CD4-positive, CD25-positive, alpha-beta regulatory T cell (primary cell): ENCODE measurements at regions not wholly inside any gene's neighbourhood (a gene's known extent, or its start where the extent isn't known, plus 50 kb on each side); places are given as distances from the start of the nearest gene placed in this dataset.
"Not testable (repeated sequence)": the region's sequence is repeated elsewhere in the genome, so short reads cannot be mapped to it uniquely, and the experiment has no call there.

ENCODE experiments used
- ATAC-seq, 2 donors: fragments of 150-1000 bp; cut with Tn5 transposase; one replicate each; pipeline ENCODE4 v1.10.0; 2021; ENCODE audit warnings: low read depth in 2 of 2, moderate number of reproducible peaks in 2 of 2, moderate library complexity in 1 of 2
- DNase-seq, 3 donors: peaks; one replicate each; pipeline versions ENCODE4 v3.0.0 to v3.0.0-alpha.2; 2012 to 2022; ENCODE audit warnings: mixed read lengths in 1 of 3
- H3K27ac ChIP-seq: one replicate; pipeline ENCODE4 v1.7.0; 2013; ENCODE audit warnings: mild to moderate bottlenecking, low read length; ENCODE audit not compliant: insufficient read depth, poor library complexity, severe bottlenecking
- H3K27me3 ChIP-seq: one replicate; pipeline ENCODE4 v1.7.0; 2013; ENCODE audit warnings: low read length; ENCODE audit not compliant: control insufficient read depth, insufficient read depth
- H3K36me3 ChIP-seq: one replicate; pipeline ENCODE4 v1.7.0; 2013; ENCODE audit warnings: mild to moderate bottlenecking, low read length, moderate library complexity; ENCODE audit not compliant: control insufficient read depth, insufficient read depth
- H3K4me1 ChIP-seq: 2 replicates; pipeline ENCODE4 v1.7.0; 2013; ENCODE audit warnings: mild to moderate bottlenecking, low read length; ENCODE audit not compliant: insufficient read depth, control insufficient read depth, poor library complexity, severe bottlenecking
- H3K4me3 ChIP-seq: one replicate; pipeline ENCODE4 v1.7.0; 2013; ENCODE audit warnings: low read depth, mild to moderate bottlenecking, low read length, moderate library complexity
- H3K9me3 ChIP-seq, 2 experiments: 1 replicate in 1 of 2; 2 replicates in 1 of 2; pipeline ENCODE4 v1.7.0; 2013; ENCODE audit warnings: low read length in 2 of 2, mild to moderate bottlenecking in 1 of 2, moderate library complexity in 1 of 2; ENCODE audit not compliant: control insufficient read depth in 2 of 2
- H3K27ac Mint-ChIP-seq, 3 donors: one replicate each; pipeline ENCODE4 v1.8.0; 2020 to 2022; ENCODE audit warnings: mild to moderate bottlenecking in 3 of 3, mixed read lengths in 3 of 3, moderate library complexity in 2 of 3
- H3K27me3 Mint-ChIP-seq: one replicate; pipeline ENCODE4 v1.8.0; 2022; ENCODE audit warnings: mild to moderate bottlenecking, mixed read lengths
- H3K36me3 Mint-ChIP-seq: one replicate; pipeline ENCODE4 v1.8.0; 2020; ENCODE audit warnings: mixed read lengths
- H3K4me1 Mint-ChIP-seq, 4 donors: one replicate each; pipeline ENCODE4 v1.8.0; 2020 to 2022; ENCODE audit warnings: mixed read lengths in 4 of 4, mild to moderate bottlenecking in 1 of 4
- H3K4me3 Mint-ChIP-seq, 4 donors: one replicate each; pipeline ENCODE4 v1.8.0; 2020 to 2022; ENCODE audit warnings: mild to moderate bottlenecking in 4 of 4, mixed read lengths in 4 of 4, moderate library complexity in 3 of 4
- H3K9me3 Mint-ChIP-seq, 7 donors: one replicate each; pipeline ENCODE4 v1.8.0; 2020 to 2022; ENCODE audit warnings: mixed read lengths in 7 of 7, mild to moderate bottlenecking in 3 of 7, moderate library complexity in 2 of 7

DNA sequence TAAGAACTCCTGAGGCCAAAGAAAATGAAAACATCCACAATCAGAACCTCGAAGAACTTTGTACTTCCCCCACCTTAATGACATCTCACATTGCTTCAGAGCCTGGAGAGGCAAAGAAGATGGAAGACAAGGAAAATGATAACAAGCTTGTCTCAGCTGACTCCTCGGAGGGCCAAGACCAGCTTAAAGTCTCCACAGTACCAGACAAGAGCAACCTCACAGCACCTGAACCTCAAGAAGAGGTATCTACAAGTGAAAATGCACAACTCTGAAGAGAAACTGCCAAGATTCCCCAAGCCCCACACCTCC, 97.5 kb downstream of the HNRNPD start:
- H3K27me3 ChIP-seq = no peaks in the 10 kb centered on the region
- peaks cover 17% of the 10 kb centered on the region for H3K27me3 Mint-ChIP-seq
- H3K9me3 ChIP-seq = no peaks in the 10 kb centered on the region
- H3K36me3 ChIP-seq = no peaks in the 10 kb centered on the region
- ATAC-seq = no peak
- H3K4me3 Mint-ChIP-seq = no peak overlapping the region
- no peaks in the 10 kb centered on the region for H3K4me1 ChIP-seq
- H3K4me3 ChIP-seq = no peak overlapping the region
- no peak overlapping the region for H3K27ac ChIP-seq
- DNase-seq = no peak
- H3K36me3 Mint-ChIP-seq = no peaks in the 10 kb centered on the region
- no peak overlapping the region for H3K27ac Mint-ChIP-seq
- H3K9me3 Mint-ChIP-seq = peaks cover 0 to 5% (median 0%) of the 10 kb centered on the region in 7 donors
- peaks cover 0 to 3% (median 0%) of the 10 kb centered on the region in 4 donors for H3K4me1 Mint-ChIP-seq

DNA sequence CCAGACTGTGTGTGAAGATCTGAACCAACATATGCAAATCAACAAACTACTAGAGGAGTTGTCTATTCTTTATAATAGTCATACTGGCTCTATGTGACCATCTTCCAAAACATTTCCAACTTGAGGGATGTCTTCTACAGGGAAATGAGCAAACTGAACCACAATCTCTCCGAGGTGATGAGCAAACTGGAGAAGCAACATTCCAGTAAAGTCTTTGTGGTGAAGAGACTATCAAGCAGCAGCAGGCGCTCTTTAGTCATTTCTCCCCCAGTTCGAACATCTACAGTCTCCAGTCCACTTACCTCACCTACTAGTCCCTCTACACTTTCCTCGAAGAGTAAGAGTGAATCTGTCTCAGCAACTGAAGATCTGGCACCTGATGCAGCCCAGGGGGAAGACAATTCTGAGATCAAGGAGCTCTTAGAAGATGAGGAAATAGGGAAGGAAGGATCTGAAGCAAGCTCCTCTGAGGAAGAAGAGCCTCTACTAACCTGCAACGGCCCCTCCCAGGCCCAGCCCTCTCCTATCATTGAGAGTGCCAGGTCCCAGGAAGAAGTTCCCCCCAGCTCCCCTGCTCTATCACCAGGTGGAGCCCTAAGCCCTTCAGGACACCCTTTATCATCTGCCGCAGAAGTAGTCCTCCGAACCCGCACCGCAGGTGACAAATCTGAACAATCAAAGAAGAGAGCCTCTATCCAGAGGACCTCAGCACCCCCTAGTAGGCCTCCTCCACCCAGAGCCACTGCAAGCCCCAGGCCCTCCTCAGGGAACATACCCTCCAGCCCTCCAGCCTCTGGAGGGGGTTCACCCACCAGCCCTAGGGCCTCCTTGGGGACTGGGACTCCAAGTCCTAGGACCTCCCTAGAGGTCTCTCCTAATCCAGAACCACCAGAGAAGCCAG, 98.1 kb downstream of the HNRNPD start:
- H3K4me1 Mint-ChIP-seq = peaks cover 0 to 3% (median 0%) of the 10 kb centered on the region in 4 donors
- H3K36me3 Mint-ChIP-seq = no peaks in the 10 kb centered on the region
- ATAC-seq (no peak), DNase-seq (no peak)
- no peaks in the 10 kb centered on the region for H3K36me3 ChIP-seq
- H3K4me3 Mint-ChIP-seq = no peak overlapping the region
- H3K9me3 Mint-ChIP-seq = peaks cover 0 to 5% (median 0%) of the 10 kb centered on the region in 7 donors
- no peaks in the 10 kb centered on the region for H3K27me3 ChIP-seq
- H3K27ac ChIP-seq = no peak overlapping the region
- H3K9me3 ChIP-seq = no peaks in the 10 kb centered on the region
- peaks cover 17% of the 10 kb centered on the region for H3K27me3 Mint-ChIP-seq
- H3K4me1 ChIP-seq = no peaks in the 10 kb centered on the region
- H3K4me3 ChIP-seq = no peak overlapping the region
- no peak overlapping the region for H3K27ac Mint-ChIP-seq

GRCh38 chr4:82274700-82275099, 99.1 kb downstream of the HNRNPD start:
- H3K9me3 ChIP-seq, DNase-seq, H3K27ac Mint-ChIP-seq, H3K4me3 ChIP-seq, H3K9me3 Mint-ChIP-seq, H3K36me3 Mint-ChIP-seq, H3K36me3 ChIP-seq, H3K4me1 ChIP-seq, H3K27ac ChIP-seq, H3K4me3 Mint-ChIP-seq, H3K27me3 ChIP-seq, H3K4me1 Mint-ChIP-seq, ATAC-seq: not testable (repeated sequence)
- peaks cover 17% of the 10 kb centered on the region for H3K27me3 Mint-ChIP-seq

- not testable (repeated sequence) for H3K9me3 ChIP-seq, H3K4me1 ChIP-seq, H3K4me3 Mint-ChIP-seq, H3K36me3 Mint-ChIP-seq, H3K36me3 ChIP-seq, H3K4me1 Mint-ChIP-seq, H3K27ac Mint-ChIP-seq, H3K27ac ChIP-seq, H3K9me3 Mint-ChIP-seq, DNase-seq, H3K27me3 ChIP-seq, H3K4me3 ChIP-seq, ATAC-seq
- peaks cover 23% of the 10 kb centered on the region for H3K27me3 Mint-ChIP-seq
Measured at GRCh38 chr4:82272523-82272922, 101.3 kb downstream of the HNRNPD start.

- not testable (repeated sequence) for H3K27me3 ChIP-seq, H3K27ac Mint-ChIP-seq, H3K4me3 Mint-ChIP-seq, ATAC-seq, DNase-seq, H3K36me3 ChIP-seq, H3K4me1 Mint-ChIP-seq, H3K4me1 ChIP-seq, H3K4me3 ChIP-seq, H3K9me3 Mint-ChIP-seq, H3K27ac ChIP-seq, H3K9me3 ChIP-seq, H3K36me3 Mint-ChIP-seq
- peaks cover 22% of the 10 kb centered on the region for H3K27me3 Mint-ChIP-seq
Measured at GRCh38 chr4:82271915-82272480, 101.8 kb downstream of the HNRNPD start.

GRCh38 chr4:82268826-82269193, 105.0 kb downstream of the HNRNPD start:
- no peaks in the 10 kb centered on the region for H3K4me1 ChIP-seq
- no peak overlapping the region for H3K27ac Mint-ChIP-seq
- no peak overlapping the region for H3K27ac ChIP-seq
- H3K4me1 Mint-ChIP-seq = peaks cover 0 to 9% (median 4%) of the 10 kb centered on the region in 4 donors
- H3K4me3 ChIP-seq = no peak overlapping the region
- H3K9me3 Mint-ChIP-seq = peaks cover 0 to 2% (median 0%) of the 10 kb centered on the region in 7 donors
- DNase-seq (no peak), ATAC-seq (no peak)
- H3K27me3 ChIP-seq = peaks cover 2% of the 10 kb centered on the region
- no peak overlapping the region for H3K4me3 Mint-ChIP-seq
- peaks cover 14% of the 10 kb centered on the region for H3K27me3 Mint-ChIP-seq
- H3K36me3 Mint-ChIP-seq = no peaks in the 10 kb centered on the region
- H3K9me3 ChIP-seq = no peaks in the 10 kb centered on the region
- H3K36me3 ChIP-seq = no peaks in the 10 kb centered on the region

DNA sequence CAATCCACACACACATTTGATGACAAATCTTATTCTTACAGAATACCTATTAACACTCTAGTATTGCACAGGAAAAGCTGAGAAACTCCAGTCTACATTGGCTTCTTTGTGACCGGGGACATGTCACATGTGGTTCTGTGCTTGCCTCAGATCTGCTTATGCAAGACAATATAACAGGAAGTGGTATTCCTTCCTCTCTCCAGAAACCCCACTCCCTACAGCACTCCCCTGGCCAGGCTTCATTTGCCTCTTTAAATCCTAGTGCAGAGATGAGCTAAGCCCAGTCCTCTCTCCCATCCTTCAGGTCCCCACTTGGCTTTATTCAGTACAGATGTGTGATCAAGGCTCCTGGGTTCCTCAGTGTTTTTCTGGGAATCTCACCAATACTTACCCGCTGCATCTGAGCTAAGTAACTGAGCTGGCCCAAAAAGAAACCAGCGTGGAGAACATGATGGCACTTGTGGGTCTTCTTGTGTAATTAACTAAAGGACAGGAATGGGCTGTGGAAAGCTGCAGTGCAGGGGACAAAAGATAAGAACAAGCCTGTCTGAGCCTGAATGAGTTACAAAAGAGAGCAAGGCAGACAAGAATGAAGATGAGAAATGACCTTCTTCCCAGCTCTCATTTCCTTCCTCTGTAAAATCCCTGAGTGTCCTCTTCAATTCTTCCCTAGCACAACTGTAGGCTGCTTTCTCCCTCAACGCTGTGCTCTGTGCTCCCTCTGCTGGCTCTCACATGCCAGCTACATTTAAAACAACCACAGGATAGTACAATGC, 105.6 kb downstream of the HNRNPD start:
- H3K27ac ChIP-seq = no peak overlapping the region
- no peaks in the 10 kb centered on the region for H3K4me1 ChIP-seq
- Mint-ChIP-seq H3K4me1 (peaks cover 0 to 9% (median 4%) of the 10 kb centered on the region in 4 donors), H3K36me3 (peaks cover 5% of the 10 kb centered on the region), H3K27ac (peak overlapping the region in 1 of 3 donors; percentile 42), H3K9me3 (peaks cover 0 to 2% (median 0%) of the 10 kb centered on the region in 7 donors), H3K4me3 (no peak overlapping the region), H3K27me3 (peaks cover 18% of the 10 kb centered on the region)
- H3K4me3 ChIP-seq = no peak overlapping the region
- no peaks in the 10 kb centered on the region for H3K9me3 ChIP-seq
- peak; percentile 69 to 85 for ATAC-seq
- peak; percentile 14 to 47 (median 44) for DNase-seq
- no peaks in the 10 kb centered on the region for H3K36me3 ChIP-seq
- H3K27me3 ChIP-seq = peaks cover 2% of the 10 kb centered on the region
